ENCODE measurements at regions not wholly inside any gene's neighbourhood (a gene's known extent, or its start where the extent isn't known, plus 50 kb on each side); places are given as distances from the start of the nearest gene placed in this dataset.

DNA sequence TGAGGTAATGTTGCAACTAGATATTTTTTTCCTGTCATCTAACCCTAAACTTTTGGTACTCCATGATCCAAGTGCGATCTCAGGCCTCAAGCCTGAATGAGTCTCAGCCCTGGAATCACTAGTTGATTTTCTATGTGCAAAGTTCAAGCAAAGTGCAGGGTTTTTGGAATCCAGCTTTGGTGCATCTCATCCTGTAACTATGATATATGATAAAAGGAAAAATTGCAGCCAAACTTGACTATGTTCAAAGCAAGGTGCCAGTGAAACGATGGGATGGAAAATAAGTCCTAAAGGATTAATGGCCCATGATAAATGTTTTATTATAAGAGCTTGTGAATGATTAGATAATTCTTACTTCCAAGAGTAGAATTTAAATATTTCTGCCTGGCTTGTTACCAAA, 78.9 kb upstream of the NT5C1B start:
- TF ChIP-seq EP300 (IDR thresholded peaks at IDR 0.05; ENCODE audit: low read depth in 2 of 2, low read length in 2 of 2): no peak
- TF ChIP-seq EP300 (CRISPR knock-in tag; IDR thresholded peaks at IDR 0.05; ENCODE audit: borderline replicate concordance): no peak
- TF ChIP-seq HES4 (CRISPR knock-in tag; IDR thresholded peaks at IDR 0.05; ENCODE audit: borderline replicate concordance): no peak
- TF ChIP-seq, protein P1, sequence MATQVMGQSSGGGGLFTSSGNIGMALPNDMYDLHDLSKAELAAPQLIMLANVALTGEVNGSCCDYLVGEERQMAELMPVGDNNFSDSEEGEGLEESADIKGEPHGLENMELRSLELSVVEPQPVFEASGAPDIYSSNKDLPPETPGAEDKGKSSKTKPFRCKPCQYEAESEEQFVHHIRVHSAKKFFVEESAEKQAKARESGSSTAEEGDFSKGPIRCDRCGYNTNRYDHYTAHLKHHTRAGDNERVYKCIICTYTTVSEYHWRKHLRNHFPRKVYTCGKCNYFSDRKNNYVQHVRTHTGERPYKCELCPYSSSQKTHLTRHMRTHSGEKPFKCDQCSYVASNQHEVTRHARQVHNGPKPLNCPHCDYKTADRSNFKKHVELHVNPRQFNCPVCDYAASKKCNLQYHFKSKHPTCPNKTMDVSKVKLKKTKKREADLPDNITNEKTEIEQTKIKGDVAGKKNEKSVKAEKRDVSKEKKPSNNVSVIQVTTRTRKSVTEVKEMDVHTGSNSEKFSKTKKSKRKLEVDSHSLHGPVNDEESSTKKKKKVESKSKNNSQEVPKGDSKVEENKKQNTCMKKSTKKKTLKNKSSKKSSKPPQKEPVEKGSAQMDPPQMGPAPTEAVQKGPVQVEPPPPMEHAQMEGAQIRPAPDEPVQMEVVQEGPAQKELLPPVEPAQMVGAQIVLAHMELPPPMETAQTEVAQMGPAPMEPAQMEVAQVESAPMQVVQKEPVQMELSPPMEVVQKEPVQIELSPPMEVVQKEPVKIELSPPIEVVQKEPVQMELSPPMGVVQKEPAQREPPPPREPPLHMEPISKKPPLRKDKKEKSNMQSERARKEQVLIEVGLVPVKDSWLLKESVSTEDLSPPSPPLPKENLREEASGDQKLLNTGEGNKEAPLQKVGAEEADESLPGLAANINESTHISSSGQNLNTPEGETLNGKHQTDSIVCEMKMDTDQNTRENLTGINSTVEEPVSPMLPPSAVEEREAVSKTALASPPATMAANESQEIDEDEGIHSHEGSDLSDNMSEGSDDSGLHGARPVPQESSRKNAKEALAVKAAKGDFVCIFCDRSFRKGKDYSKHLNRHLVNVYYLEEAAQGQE (IDR thresholded peaks at IDR 0.05; ENCODE audit: borderline replicate concordance in 1 of 2, low read depth in 1 of 2, low read length in 2 of 2): no peak
- no peak for TF ChIP-seq KDM6A (CRISPR knock-in tag; IDR thresholded peaks at IDR 0.05; ENCODE audit: low read depth)
- TF ChIP-seq POLR2A (IDR thresholded peaks at IDR 0.05; ENCODE audit: insufficient read depth in 1 of 2, low read depth in 2 of 2, low read length in 2 of 2): no peak
- no peak for TF ChIP-seq SP2 (CRISPR knock-in tag; IDR thresholded peaks at IDR 0.05)
- no peak for TF ChIP-seq TGIF2 (CRISPR knock-in tag; IDR thresholded peaks at IDR 0.05)
- TF ChIP-seq GTF2F1 (IDR thresholded peaks at IDR 0.05; ENCODE audit: low read length): no peak
- TF ChIP-seq, protein P2, sequence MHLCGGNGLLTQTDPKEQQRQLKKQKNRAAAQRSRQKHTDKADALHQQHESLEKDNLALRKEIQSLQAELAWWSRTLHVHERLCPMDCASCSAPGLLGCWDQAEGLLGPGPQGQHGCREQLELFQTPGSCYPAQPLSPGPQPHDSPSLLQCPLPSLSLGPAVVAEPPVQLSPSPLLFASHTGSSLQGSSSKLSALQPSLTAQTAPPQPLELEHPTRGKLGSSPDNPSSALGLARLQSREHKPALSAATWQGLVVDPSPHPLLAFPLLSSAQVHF (CRISPR knock-in tag; IDR thresholded peaks at IDR 0.05): no peak
- TF ChIP-seq, protein P3, sequence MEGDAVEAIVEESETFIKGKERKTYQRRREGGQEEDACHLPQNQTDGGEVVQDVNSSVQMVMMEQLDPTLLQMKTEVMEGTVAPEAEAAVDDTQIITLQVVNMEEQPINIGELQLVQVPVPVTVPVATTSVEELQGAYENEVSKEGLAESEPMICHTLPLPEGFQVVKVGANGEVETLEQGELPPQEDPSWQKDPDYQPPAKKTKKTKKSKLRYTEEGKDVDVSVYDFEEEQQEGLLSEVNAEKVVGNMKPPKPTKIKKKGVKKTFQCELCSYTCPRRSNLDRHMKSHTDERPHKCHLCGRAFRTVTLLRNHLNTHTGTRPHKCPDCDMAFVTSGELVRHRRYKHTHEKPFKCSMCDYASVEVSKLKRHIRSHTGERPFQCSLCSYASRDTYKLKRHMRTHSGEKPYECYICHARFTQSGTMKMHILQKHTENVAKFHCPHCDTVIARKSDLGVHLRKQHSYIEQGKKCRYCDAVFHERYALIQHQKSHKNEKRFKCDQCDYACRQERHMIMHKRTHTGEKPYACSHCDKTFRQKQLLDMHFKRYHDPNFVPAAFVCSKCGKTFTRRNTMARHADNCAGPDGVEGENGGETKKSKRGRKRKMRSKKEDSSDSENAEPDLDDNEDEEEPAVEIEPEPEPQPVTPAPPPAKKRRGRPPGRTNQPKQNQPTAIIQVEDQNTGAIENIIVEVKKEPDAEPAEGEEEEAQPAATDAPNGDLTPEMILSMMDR (CRISPR knock-in tag; IDR thresholded peaks at IDR 0.05): no peak
- TF ChIP-seq, protein P4, sequence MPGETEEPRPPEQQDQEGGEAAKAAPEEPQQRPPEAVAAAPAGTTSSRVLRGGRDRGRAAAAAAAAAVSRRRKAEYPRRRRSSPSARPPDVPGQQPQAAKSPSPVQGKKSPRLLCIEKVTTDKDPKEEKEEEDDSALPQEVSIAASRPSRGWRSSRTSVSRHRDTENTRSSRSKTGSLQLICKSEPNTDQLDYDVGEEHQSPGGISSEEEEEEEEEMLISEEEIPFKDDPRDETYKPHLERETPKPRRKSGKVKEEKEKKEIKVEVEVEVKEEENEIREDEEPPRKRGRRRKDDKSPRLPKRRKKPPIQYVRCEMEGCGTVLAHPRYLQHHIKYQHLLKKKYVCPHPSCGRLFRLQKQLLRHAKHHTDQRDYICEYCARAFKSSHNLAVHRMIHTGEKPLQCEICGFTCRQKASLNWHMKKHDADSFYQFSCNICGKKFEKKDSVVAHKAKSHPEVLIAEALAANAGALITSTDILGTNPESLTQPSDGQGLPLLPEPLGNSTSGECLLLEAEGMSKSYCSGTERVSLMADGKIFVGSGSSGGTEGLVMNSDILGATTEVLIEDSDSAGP (CRISPR knock-in tag; IDR thresholded peaks at IDR 0.05; ENCODE audit: borderline replicate concordance): no peak
